GM18511 (cell line): ENCODE measurements at regions not wholly inside any gene's neighbourhood (a gene's known extent, or its start where the extent isn't known, plus 50 kb on each side); places are given as distances from the start of the nearest gene placed in this dataset.
"Not testable (repeated sequence)": the region's sequence is repeated elsewhere in the genome, so short reads cannot be mapped to it uniquely, and the experiment has no call there.

Experiments
- ATAC-seq: cut with Tn5 transposase; IDR thresholded peaks from one replicate; pipeline ENCODE4 v1.9.1; 2021; ENCODE audit warnings: mild to moderate bottlenecking, moderate library complexity; ENCODE audit not compliant: unreplicated experiment

DNA sequence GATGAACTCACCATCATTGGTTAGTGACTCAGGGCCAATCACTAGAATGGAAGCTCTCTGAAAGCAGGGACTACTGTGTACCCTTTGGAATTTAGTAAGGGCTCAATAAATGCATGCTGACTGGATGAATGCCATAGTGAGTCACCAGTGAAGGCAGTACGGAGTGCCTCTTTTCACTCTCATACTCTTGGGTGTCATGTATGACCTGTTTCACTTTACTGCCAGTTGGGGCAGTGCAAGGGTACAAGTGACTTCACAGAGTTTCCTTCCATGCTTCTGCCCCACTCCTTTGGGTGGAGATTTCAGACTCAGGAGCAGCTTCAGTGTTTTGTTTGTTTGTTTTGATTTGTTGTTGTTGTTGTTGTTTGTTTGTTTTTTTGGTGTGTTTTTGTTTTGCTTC, 57.7 kb downstream of the SOX3 start:
- no peak for ATAC-seq

DNA sequence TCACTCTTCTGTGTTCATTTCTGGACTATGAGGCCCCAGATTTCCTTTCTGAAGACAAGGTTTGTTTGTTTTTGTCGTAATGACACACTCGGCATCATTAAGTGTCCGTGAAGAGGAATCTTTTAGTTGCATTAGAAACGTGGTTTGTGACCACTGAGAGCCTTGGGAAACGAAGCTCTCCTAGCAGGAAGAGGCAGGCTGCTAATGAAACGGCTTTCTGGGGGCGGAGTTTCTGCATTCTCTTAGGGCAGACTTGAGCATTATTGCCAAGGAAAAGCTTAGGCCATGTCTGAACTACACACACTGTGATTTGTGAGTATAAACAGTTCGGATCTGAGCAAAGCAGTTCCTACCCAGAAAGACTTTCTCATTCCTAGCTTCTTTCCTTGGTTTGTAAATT, 64.0 kb downstream of the SOX3 start:
- no peak for ATAC-seq

DNA sequence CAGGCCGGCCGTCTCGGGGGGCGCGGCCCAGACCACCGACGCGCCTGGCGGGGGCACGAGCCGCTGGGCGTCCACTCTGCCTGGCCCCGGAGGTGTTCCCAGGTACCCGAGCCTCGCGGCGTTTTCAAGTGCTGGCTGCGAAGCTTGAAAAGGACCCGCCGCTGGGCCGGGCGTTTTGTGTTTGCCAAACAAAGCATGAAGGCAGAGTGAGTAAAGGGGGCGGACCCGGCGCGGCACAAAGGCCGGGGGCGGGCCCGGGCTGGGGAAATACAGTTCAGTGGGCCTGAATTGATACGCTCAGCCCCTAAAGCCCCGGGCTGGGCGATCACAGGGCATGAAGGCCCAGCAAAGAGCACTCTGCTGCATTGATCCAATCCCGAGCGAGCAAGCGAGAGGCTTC, 65.4 kb downstream of the SOX3 start:
- ATAC-seq: no peak

DNA sequence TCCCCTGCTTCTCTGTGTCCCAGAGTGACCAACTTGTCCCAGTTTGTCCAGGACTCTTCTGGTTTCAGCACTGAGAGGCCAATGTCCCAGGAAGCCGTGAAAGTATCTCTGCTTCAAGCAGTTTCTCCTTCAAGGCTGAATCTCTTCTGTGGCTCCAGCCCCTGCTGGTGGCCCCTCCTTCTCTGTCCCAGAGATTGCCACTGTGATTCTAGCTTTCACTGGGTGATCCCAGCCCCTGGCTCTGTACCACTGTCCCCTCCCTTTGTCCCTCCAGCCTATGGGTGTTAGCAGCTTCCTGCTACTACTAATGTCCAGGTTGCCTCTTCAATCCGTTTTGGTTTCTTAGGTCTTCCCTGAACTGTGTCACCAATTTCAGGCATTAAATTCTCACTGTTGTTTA, 70.5 kb downstream of the SOX3 start:
- no peak for ATAC-seq

DNA sequence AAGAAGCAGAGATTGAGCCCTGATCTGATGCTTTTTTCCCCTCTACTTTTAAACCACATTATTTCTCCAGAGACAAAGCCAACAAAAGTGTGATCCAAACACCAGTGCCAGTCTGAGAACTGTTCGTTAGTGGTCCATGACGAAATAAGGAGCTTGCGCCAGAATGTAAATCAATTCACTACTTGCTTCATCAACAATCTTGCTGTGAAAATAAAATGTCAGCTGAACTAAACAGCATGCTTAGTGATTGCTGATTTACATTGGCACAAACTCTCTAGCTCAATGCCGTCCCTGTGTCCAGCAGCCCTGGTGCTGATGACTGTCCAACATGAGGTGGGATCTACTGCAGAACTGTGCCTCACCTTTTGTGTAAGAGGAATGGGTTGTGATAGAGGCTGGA, 71.3 kb downstream of the SOX3 start:
- ATAC-seq: no peak

DNA sequence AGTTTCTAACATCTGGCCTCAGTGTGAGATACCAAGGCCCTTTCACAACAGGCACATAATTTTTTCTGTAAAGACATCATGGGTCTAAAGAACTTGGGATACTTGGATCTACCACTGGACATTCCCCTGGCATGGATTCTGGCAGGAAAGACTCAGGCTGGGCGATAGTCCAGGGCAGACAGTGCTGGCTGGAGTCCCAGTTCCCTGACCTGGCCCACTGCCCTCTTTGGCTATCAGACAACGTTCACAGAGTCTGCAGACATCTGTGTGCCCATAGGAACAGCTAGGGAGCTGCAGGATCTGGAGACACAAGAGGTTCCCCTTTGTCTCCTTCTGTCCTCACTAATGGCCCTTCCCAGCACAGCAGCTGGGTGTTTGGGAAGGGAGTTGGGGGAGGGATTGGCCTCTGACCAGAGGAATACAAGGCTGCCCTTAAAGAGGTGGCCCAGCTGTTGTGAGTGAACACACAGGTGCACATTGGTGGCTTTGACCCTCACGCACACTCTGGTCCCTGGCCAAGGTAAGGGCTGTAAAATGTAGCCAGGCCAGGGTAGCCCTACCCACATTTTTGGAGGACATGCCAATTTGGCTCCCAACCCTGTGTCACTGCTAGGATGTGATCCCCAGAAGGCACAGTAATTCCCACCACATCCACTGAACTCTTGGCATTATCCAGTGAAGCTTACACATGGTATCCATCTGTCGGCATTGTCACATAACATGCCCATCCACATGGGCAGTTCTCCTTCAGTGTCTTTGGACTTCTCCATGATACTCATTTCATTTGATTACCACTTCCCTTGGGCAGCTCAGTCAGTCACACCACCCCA, 72.3 kb downstream of the SOX3 start:
- ATAC-seq: no peak

DNA sequence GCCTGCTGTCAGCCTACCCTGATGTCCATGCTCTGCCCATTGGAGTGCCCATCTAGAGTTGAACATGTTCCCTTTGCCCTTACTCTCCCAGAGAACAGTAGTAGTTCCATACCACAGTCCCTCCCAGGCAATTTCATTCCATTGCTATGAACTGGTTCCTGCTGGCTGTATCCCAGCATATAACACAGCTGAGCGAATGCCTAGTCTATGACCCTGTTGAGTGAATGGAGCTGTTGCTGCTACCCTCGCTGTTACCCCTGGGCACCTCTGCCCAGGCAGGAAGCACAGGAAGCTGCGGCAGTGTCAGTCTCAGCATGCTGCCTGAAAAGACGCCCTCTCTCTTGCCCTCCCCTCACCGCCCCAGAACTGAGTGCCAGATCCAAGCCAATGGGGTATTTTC, 73.3 kb downstream of the SOX3 start:
- no peak for ATAC-seq

DNA sequence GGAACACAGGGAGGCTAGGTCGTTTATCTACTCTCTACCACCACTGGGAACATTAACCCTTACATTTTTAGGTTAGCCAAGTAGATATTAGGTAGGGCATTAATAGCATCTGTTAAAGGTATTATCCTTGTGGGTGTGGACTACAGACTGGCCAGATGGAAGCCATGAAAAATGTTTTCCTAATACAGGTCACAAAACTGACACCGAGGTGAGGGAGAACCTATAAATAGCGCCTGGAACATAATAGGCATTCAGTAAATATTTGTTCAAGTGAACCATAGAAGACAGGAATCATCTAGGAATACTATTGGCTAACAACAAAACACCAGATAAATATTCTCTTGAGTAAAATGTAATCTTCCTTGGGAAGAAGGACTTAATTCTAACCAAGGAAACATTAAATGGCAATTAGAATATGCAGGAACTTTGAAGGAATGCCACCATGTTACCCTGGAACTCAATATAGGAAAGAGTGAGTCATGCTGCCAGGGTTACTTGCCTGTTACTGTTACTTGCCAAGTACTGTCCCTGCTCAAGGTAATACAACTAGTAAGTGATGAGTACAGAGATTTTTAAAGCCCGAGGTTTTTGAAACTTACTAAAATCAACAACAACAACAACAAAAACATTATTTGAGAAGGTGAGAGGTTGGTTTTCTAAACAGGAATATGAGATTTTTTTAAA, 79.0 kb downstream of the SOX3 start:
- no peak for ATAC-seq

DNA sequence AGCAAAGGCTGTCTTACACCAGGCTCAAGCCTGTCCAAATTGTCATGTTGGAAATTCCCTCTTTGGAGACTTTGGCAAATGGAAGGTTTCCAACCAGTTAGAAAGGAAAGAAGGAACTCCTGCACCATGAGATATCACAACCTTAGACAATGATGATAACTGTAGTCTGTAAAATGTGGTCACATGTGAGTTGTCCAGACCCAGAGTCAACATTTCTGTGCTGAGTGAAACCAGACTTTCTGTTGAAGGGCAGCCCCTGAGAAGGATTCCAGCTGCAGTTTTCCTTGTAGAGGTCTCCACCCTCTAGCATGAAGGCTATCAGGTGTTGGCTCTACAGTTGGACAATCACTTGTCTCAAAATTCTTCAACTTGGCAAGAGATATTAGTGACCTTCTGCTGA, 82.4 kb downstream of the SOX3 start:
- no peak for ATAC-seq

DNA sequence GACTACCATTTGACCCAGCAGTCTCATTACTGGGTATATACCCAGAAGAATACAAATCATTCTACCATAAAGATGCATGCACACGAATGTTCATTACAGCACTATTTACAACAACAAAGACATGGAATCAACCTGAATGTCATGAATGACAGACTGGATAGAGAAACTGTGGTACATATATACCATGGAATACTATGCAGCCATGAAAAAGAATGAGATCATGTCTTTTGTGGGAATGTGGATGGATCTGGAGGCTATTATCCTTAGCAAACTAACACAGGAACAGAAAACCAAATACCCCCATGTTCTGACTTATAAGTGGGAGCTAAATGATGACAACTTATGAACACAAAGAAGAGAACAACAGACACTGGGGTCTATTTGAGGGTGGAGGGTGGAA, 102.7 kb downstream of the SOX3 start:
- ATAC-seq: not testable (repeated sequence)

DNA sequence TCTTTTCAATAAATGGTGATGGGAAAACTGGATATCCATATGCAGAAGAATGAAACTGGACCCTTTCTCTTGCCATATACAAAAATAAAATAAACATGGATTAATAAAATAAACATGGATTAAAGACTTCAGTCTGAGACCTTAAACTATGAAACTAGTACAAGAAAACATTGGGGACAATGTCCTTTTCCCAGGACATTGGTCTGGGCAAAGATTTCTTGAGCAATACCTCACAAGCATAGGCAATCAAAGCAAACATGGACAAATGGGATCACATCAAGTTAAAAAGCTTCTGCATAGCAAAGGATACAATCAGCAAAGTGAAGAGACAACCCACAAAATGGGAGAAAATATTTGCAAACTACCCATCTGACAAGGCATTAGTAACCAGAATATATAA, 108.5 kb downstream of the SOX3 start:
- ATAC-seq: not testable (repeated sequence)

DNA sequence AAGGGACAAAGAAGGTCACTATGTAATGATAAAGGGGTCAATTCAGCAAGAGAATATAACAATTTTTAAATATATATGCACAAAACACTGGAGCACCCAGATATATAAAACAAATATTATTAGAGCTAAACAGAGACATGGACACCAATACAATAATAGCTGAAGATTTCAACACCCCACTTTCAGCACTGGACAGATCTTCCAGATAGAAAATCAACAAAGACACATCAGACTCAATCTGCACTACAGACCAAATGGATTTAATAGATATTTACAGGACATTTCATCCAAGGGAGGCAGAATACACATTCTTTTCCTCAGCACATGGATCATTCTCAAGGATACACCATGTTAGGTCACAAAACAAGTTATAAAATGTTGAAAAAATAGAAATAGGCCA, 111.4 kb downstream of the SOX3 start:
- no peak for ATAC-seq

DNA sequence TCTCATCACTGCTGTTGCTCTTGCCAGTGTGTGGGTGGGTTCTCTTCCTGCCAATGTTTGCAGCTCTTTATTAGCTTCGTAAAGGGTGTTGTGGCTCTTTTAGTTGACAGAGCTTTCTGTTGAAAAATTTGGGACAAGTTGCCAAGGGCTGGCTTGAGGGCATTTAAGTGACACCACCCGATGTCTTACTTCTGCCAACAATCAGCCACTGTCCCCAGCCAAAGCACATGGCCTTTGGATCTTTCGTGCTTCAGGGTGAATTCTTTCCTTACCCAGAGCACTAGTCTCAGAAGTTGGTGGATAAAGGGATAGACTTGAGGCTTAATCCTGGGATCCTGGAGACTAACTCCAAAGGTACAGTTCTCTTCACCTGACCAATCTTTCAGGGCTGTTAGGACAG, 113.6 kb downstream of the SOX3 start:
- no peak for ATAC-seq

DNA sequence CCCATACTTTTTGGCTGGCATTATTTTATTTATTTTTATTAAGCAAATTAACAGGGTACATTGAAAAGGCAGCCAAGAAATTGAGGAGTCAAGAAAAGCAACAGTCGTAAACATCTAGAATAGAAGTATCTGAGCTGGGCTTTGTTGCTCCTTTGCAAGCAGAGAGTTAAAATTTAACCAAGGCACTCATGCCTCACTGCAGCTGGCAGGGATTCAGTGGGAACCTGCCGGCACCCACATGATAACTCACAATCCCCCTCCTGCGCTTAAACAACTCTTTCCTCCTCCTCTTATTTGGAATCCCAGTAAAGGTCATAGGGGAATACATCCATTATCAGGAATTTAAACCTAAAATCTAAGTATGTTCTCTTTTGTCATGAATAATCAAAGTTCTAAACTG, 115.5 kb downstream of the SOX3 start:
- no peak for ATAC-seq

DNA sequence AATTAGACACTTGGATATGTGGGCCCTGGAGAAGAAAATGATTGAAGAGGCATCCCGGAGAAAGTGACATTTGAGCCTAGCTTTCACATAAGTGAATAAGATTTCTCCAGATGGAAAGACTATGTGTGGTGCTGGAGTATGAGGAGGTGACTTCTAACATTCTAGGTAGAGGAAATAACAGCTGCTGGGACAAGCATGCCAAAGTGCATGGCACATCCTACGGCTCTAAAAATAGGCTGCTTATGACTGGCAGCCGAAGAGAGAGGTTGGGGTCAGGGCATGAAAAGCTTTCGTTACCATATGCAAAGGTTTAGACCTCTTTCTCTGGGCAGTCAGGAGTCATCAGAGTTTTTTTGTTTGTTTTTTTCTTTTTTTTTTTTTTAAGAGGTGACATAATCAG, 142.0 kb downstream of the SOX3 start:
- no peak for ATAC-seq

DNA sequence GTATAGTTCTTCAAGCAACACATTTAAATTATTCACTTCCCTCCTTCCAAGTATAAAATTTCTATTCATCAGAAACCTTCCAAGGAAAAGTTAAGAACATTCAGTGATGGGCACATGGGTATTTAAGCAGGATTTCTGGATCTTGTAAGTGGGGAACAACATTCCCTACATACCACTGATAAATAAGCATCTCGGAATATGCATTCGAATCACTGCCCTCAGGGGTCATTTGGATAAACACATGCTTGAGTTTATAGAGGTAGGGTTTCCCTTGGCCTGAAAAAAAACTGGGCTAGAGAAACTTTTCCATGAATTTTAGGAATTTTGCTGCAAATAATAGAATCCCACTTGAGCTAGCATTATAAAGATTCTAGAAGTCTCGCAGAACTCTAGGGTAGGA, 143.9 kb downstream of the SOX3 start:
- no peak for ATAC-seq

DNA sequence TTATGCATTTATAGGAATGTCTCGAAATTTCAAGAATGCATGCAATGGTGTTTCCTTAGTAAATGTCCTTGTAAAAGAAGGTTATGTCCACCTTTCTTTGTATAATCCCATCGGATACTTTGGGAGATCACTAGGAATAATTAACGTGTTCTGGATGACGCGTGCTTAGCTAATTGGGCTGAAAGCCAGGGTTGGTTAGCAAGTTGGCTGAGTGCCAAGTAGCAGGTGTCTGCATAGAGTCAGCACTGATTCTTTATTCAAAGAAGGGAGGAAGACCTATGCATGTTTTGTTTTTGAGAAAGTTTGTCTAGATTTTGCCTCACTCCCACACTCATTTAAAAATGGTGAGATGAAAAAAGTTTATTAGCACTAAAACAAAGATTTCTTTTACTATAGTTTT, 144.6 kb downstream of the SOX3 start:
- no peak for ATAC-seq

DNA sequence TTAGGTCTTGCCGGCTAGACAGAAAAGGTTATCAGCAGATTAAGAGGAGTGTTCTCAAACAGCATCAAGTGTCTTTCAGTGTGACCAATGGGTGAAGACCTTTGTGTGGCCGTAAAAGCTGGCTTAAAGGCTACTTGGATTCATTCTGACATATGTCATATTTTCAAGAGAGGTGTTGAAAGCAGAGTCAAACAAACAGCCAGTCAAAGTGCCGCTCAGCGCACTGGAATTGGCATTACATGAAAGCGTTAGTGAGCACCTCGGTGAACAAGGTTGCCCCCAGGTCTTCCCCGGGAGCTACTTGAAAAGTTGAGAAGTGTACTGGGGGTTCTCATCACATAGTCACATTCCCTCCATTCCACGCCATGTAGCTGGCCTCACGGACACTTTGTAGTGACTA, 148.9 kb downstream of the SOX3 start:
- no peak for ATAC-seq

DNA sequence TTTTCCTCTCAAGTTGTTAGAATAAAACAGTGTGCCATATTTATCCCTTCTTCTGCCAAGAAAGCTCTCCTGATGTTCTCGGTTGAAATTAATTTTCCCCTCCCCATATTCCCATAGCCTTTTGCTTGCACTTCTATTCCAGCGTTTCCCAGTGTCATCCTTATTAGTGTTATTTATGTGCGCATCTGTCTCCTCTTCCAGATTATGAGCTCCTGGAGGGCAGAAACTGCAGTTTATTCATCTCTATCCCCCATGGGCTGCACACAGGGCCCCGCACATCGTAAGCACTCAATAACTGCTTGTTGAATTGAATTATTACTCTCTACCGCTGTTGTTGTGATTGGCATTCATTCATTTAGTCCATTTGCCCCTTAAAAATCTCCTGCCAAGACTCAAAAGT, 149.4 kb downstream of the SOX3 start:
- no peak for ATAC-seq

DNA sequence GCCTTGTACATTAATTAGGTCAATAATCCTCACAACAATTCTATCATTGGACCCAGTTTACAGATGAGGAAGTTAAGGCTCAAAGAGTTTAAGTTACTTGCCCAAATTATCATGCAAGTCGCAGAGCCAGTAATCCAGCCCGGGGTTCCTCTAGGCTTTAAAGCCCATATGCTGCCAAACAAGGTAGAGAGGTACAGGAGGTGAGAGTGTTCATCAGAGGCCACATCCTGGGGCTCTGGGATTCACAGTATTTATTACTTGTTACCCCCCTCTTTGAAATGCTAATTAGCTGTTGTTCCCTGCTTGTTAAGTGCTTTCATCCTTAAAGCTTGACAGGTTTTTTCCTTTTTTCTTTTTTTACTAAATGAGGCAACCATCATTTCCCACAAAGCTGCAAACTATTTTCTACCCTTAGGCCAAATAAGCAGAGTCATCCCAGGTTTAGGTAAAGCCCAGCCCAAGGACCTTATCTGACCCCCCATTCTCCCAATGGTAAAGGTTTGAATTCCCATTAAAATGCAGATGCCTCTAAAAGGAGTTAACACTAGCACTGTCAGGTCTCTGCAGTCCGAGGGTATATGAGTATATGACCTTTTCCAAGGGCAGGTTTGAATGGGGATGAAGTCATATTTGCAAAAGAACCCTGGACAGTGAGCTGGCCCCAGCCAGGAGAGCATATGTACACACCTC, 150.3 kb downstream of the SOX3 start:
- no peak for ATAC-seq

DNA sequence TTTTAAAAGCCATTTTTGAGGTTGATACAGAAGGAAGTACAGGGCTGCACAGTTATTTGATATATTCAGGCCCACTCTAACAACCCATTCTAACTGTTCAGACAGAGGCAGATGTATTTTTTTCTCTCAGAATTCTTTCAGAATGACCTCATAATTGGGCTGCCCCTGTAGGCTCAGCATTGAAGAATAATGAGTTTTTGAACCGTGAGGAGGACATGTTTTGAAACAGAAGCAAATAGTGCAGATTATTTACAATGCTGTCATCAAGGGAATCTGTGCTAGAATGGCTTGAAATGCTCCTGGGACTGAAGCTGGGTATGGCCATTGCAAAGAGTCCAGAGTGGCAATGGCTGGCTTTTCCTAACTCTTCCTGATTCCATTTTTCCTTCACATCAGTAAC, 158.1 kb downstream of the SOX3 start:
- no peak for ATAC-seq

DNA sequence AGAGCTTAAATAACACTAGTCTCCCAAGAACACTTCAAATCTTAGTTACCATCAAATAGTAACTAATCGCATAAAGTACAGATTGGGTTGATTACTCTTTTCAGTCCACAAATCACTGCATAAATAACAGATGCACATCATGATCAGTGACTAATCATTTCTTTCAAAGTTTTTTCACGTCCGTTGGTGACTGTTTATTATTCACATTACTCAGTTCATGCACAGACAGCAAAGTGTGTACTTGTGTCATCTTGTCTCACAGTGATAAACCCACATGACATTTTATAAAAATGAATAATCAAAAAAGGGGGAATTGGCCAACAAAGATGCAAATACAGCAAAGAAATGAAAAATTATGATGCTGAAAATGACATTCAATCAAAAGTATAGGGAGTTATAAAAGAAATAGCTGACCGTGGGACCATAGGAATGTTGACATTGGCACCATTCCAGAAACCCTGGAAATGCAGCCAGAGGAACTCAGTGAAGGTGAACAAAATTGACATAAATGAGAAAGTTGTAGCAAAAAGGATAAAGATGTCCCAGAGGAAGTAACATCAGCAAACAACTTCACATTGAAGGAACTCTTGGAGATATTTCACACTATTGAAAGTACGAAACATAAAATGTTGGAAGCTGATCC, 161.5 kb downstream of the SOX3 start:
- ATAC-seq: no peak
